HEK293T (cell line): ENCODE measurements at regions not wholly inside any gene's neighbourhood (a gene's known extent, or its start where the extent isn't known, plus 50 kb on each side); places are given as distances from the start of the nearest gene placed in this dataset.
"Not testable (repeated sequence)": the region's sequence is repeated elsewhere in the genome, so short reads cannot be mapped to it uniquely, and the experiment has no call there.

Experiments used
- CTCF ChIA-PET: fragments of 350-600 bp; formaldehyde crosslinking; extraction: SDS; loops from one replicate; lab custom pipeline; 2021; ENCODE audit warnings: antibody characterized with exemption, inconsistent platforms; lab: Yijun Ruan, JAX
- POLR2A ChIA-PET: fragments of 350-600 bp; formaldehyde crosslinking; extraction: SDS; loops from one replicate; lab custom pipeline; 2020; ENCODE audit warnings: antibody characterized with exemption, inconsistent platforms; lab: Yijun Ruan, JAX
- DNase-seq: peaks from one replicate; pipeline ENCODE4 v3.0.0; 2012; ENCODE audit warnings: mixed read lengths; ENCODE audit errors: extremely low spot score
- ARNT ChIP-seq: fragments of 450-650 bp; IDR thresholded peaks from 2 replicates; pipeline ENCODE4 v1.6.1; 2017; ENCODE audit warnings: mild to moderate bottlenecking
- BHLHE40 ChIP-seq: fragments of 450-650 bp; IDR thresholded peaks from 2 replicates; pipeline ENCODE4 v1.6.1; 2016; ENCODE audit warnings: mild to moderate bottlenecking, moderate library complexity, borderline replicate concordance
- CTBP1 ChIP-seq: fragments of 450-650 bp; IDR thresholded peaks from 2 replicates; pipeline ENCODE4 v1.6.1; 2016; ENCODE audit warnings: borderline replicate concordance
- ELF4 ChIP-seq: fragments of 450-650 bp; IDR thresholded peaks from 2 replicates; pipeline ENCODE4 v1.6.1; 2017; ENCODE audit warnings: antibody characterized with exemption
- FOXA1 ChIP-seq: fragments of 450-650 bp; IDR thresholded peaks from 2 replicates; pipeline ENCODE4 v1.6.1; 2016; ENCODE audit warnings: mild to moderate bottlenecking
- FOXK2 ChIP-seq: fragments of 450-650 bp; IDR thresholded peaks from 2 replicates; pipeline ENCODE4 v1.6.1; 2016; ENCODE audit warnings: mild to moderate bottlenecking
- FOXM1 ChIP-seq: fragments of 450-650 bp; IDR thresholded peaks from 2 replicates; pipeline ENCODE4 v1.6.1; 2017; ENCODE audit warnings: mild to moderate bottlenecking, borderline replicate concordance
- HDGF ChIP-seq: fragments of 450-650 bp; IDR thresholded peaks from 2 replicates; pipeline ENCODE4 v1.6.1; 2017; ENCODE audit warnings: antibody characterized with exemption, borderline replicate concordance
- L3MBTL2 ChIP-seq: fragments of 450-650 bp; conservative IDR thresholded peaks from 2 replicates; pipeline ENCODE4 v1.6.1; 2016; ENCODE audit warnings: mild to moderate bottlenecking
- LEF1 ChIP-seq: fragments of 450-650 bp; IDR thresholded peaks from 2 replicates; pipeline ENCODE4 v1.6.1; 2017; ENCODE audit warnings: mild to moderate bottlenecking, borderline replicate concordance
- NFRKB ChIP-seq: fragments of 450-650 bp; IDR thresholded peaks from 2 replicates; pipeline ENCODE4 v1.6.1; 2016; ENCODE audit warnings: mild to moderate bottlenecking, moderate library complexity
- SP1 ChIP-seq: fragments of 450-650 bp; IDR thresholded peaks from 2 replicates; pipeline ENCODE4 v1.6.1; 2017
- SUZ12 ChIP-seq: fragments of 450-650 bp; IDR thresholded peaks from 2 replicates; pipeline ENCODE4 v1.6.1; 2016; ENCODE audit warnings: mild to moderate bottlenecking
- TARDBP ChIP-seq: fragments of 450-650 bp; IDR thresholded peaks from 2 replicates; pipeline ENCODE4 v1.6.1; 2016
- ZNF384 ChIP-seq: fragments of 450-650 bp; IDR thresholded peaks from 2 replicates; pipeline ENCODE4 v1.6.1; 2016
- TF ChIP-seq, protein P1 (sequence below): fragments of 450-650 bp; IDR thresholded peaks from 2 replicates; pipeline ENCODE4 v1.6.1; 2016

- CTCF ChIA-PET: interaction anchor here (0.6 kb wide), 1 partner anchor 25 kb away, joined by 3 read pairs; no protein-coding TSS in a partner anchor
- DNase-seq: no peak
- POLR2A ChIA-PET: no interaction called here
- TF ChIP-seq FOXM1 (no peak), FOXA1 (no peak), ZNF384 (no peak), ARNT (no peak), NFRKB (no peak), LEF1 (no peak), BHLHE40 (no peak), CTBP1 (no peak), HDGF (no peak), TARDBP (no peak), ELF4 (no peak), SUZ12 (no peak), FOXK2 (no peak), L3MBTL2 (no peak), SP1 (no peak)
- TF ChIP-seq, protein P1, sequence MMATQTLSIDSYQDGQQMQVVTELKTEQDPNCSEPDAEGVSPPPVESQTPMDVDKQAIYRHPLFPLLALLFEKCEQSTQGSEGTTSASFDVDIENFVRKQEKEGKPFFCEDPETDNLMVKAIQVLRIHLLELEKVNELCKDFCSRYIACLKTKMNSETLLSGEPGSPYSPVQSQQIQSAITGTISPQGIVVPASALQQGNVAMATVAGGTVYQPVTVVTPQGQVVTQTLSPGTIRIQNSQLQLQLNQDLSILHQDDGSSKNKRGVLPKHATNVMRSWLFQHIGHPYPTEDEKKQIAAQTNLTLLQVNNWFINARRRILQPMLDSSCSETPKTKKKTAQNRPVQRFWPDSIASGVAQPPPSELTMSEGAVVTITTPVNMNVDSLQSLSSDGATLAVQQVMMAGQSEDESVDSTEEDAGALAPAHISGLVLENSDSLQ: no peak
Observed at GRCh38 chr5:68070591-68071281, 144.8 kb upstream of the PIK3R1 start.

DNA sequence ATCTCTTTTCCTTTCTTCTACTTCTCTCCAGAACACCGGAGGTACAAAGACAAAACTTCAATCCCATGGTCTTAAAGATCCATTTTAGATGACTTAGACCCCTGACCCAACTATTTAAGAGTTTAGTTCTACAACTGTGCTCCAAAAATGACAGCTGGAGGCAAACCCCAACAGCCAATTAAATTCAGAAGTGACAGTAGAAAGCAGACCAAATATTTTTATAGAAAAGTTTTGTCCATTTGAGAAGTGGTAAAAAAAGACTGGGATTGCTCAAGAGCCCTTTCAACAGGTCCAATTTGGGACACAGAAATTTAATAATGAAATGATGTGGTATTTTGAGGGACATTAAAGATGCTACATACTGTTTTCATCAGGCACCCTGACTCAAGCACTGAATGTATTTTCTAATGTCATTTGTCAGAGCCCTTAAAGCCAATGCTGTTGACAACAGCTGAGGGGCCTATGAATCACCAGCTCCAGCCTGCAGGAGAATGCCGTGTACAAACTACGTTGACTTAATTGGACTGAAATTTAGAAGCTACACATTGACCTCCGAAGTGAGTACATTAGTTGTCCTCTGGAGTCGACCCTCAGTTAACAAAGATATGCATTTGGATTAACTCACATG lies 147.5 kb upstream of the PIK3R1 start:
- no peak for DNase-seq
- TF ChIP-seq NFRKB (no peak), FOXA1 (no peak), BHLHE40 (no peak), CTBP1 (no peak), ARNT (no peak), SP1 (no peak), HDGF (no peak), ZNF384 (no peak)
- POLR2A ChIA-PET: no interaction called here
- CTCF ChIA-PET: no interaction called here

DNA sequence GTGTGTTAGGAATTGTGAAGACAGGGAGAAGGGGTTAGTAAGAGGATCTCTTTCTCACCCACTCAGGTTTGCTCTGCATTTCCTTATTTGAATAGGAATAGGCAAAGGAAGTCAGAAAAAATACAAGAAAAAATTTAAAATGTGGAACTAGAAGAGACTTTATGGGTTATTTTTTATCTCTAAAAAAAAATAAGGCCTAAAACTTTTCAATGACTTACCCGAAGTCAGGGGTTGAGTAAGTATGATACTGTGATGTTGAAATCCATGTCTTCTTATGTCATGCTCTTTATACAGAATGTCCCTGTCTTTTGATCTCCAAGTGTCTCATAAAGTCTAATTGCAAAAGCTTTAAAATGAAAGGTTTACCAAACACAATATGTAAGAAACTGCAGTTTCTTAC lies 148.3 kb upstream of the PIK3R1 start:
- no peak for TF ChIP-seq FOXK2
- TF ChIP-seq FOXA1: no peak
- TF ChIP-seq NFRKB: no peak
- TF ChIP-seq, protein P1: no peak
- ChIA-PET CTCF (no interaction called here), POLR2A (no interaction called here)
- DNase-seq: no peak

DNA sequence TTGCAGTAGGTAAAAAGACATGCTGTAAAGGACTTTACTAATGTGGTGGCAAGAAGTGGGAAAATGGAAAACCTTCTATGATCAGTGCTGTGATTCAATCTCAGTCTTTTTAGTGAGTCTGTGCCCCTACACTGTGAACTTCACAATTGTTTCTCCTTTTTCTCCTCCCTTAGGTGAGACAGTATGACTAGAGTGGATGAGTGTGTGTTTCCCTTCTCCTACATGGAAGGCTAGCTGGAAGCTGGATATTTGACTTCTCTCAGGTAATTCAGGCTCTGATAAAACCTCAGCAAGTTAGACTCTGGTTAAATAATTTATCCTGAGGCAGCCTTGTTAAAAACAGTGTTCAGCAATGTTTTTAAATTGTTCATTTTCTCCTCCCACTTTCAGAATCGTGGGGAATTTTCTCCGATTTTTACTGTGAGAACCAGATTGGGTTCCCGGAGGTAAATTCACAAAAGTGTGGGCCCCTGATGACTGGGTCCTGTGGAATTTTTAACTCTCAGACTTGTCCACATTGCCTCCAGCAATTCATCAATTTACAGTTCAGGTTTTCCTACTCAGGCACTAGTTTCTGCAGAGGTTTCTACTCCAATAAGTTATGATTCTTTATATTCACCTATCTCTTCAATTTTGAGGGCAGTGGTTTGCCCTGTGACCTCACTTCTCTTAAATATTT lies 149.1 kb upstream of the PIK3R1 start:
- TF ChIP-seq L3MBTL2: no peak
- no peak for TF ChIP-seq ELF4
- TF ChIP-seq FOXM1: no peak
- TF ChIP-seq ZNF384: no peak
- TF ChIP-seq FOXA1: no peak
- TF ChIP-seq FOXK2: no peak
- TF ChIP-seq LEF1: no peak
- no peak for TF ChIP-seq ARNT
- TF ChIP-seq BHLHE40: no peak
- no peak for TF ChIP-seq HDGF
- DNase-seq: no peak
- ChIA-PET POLR2A (no interaction called here), CTCF (no interaction called here)

DNA sequence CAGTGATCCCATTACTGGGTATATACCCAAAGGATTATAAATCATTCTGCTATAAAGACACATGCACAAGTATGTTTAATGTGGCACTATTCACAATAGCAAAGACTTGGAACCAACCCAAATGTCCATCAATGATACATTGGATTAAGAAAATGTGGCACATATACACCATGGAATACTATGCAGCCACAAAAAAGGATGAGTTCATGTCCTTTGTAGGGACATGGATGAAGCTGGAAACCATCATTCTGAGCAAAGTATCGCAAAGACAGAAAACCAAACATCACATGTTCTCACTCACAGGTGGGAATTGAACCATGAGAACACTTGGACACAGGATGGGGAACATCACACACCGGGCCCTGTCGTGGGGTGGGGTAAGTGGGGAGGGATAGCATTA lies 150.2 kb upstream of the PIK3R1 start:
- POLR2A ChIA-PET, CTCF ChIA-PET, DNase-seq: not testable (repeated sequence)

- TF ChIP-seq BHLHE40: no peak
- no peak for TF ChIP-seq FOXK2
- TF ChIP-seq LEF1: no peak
- TF ChIP-seq FOXA1: no peak
- TF ChIP-seq TARDBP: no peak
- TF ChIP-seq FOXM1: no peak
- no peak for TF ChIP-seq L3MBTL2
- no peak for TF ChIP-seq CTBP1
- no peak for TF ChIP-seq HDGF
- no peak for TF ChIP-seq ZNF384
- TF ChIP-seq NFRKB: no peak
- DNase-seq: no peak
- ChIA-PET CTCF (no interaction called here), POLR2A (no interaction called here)
Observed at GRCh38 chr5:68060382-68060781, 155.2 kb upstream of the PIK3R1 start.

DNA sequence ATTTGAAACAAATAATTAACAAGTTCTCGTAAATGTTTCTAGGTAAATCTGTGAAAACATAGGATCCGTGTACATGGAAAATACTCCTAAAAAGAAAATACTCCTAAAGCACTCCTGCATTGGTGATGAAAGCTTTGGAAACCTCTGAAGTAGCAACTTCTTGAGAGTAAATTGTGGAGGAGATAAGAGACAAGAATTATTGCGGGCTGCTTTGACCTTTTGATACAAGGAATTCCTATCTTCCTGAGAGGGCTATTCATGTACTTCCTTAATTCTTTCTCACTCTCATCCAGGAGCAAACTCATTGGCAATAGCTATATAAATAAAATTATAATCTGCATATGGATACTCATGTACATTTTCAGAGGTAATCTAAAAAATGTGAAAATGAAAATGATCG lies 158.4 kb upstream of the PIK3R1 start:
- ChIA-PET CTCF (no interaction called here), POLR2A (no interaction called here)
- DNase-seq: no peak
- TF ChIP-seq HDGF (no peak), ZNF384 (no peak), ARNT (no peak), SUZ12 (no peak), FOXK2 (no peak), ELF4 (no peak), CTBP1 (no peak), SP1 (no peak), FOXA1 (no peak)
- TF ChIP-seq, protein P1: no peak
